KG1 (cell line): ENCODE measurements at regions not wholly inside any gene's neighbourhood (a gene's known extent, or its start where the extent isn't known, plus 50 kb on each side); places are given as distances from the start of the nearest gene placed in this dataset.
A peak's percentile ranks its signal among the peaks of the same experiment; 100 is the strongest.
"Not testable (repeated sequence)": the region's sequence is repeated elsewhere in the genome, so short reads cannot be mapped to it uniquely, and the experiment has no call there.

Experiments used
- DNase-seq: peaks from one replicate; lab custom pipeline; 2025; lab: John Stamatoyannopoulos, UW

GRCh38 chr1:148432318-148432717 is 50.8 kb downstream of the PPIAL4G start:
- DNase-seq, result not testable (repeated sequence)

GRCh38 chr1:148429856-148430255 is 53.2 kb downstream of the PPIAL4G start:
- DNase-seq, result not testable (repeated sequence)

GRCh38 chr1:148426940-148427611 is 56.0 kb downstream of the PPIAL4G start:
- DNase-seq, result not testable (repeated sequence)

- not testable (repeated sequence) for DNase-seq
These were observed 56.7 kb downstream of the PPIAL4G start for GRCh38 chr1:148426385-148426784.

GRCh38 chr1:148424143-148425003 is 58.7 kb downstream of the PPIAL4G start:
- not testable (repeated sequence) for DNase-seq

- not testable (repeated sequence) for DNase-seq
These were observed 60.2 kb downstream of the PPIAL4G start for GRCh38 chr1:148422921-148423320.

GRCh38 chr1:148417241-148417640 is 65.9 kb downstream of the PPIAL4G start:
- DNase-seq, result not testable (repeated sequence)

GRCh38 chr1:148413385-148413784 is 69.7 kb downstream of the PPIAL4G start:
- DNase-seq, result not testable (repeated sequence)

- not testable (repeated sequence) for DNase-seq
These were observed 78.1 kb downstream of the PPIAL4G start for GRCh38 chr1:148404786-148405568.

- DNase-seq, result not testable (repeated sequence)
These were observed 79.2 kb downstream of the PPIAL4G start for GRCh38 chr1:148403925-148404324.

GRCh38 chr1:148403085-148403456 is 80.0 kb downstream of the PPIAL4G start:
- DNase-seq, result not testable (repeated sequence)

GRCh38 chr1:148402152-148403084 is 80.7 kb downstream of the PPIAL4G start:
- DNase-seq, result peak; percentile 68

GRCh38 chr1:148397516-148397915 is 85.6 kb downstream of the PPIAL4G start:
- not testable (repeated sequence) for DNase-seq

- DNase-seq, result not testable (repeated sequence)
These were observed 90.6 kb downstream of the PPIAL4G start for GRCh38 chr1:148392505-148392904.

- DNase-seq, result not testable (repeated sequence)
These were observed 91.8 kb downstream of the PPIAL4G start for GRCh38 chr1:148391323-148391722.

- DNase-seq, result no peak
These were observed 94.1 kb downstream of the PPIAL4G start for GRCh38 chr1:148389027-148389339.

- no peak for DNase-seq
These were observed 94.7 kb downstream of the PPIAL4G start for GRCh38 chr1:148388260-148389026.

GRCh38 chr1:148387949-148388259 is 95.2 kb downstream of the PPIAL4G start:
- DNase-seq, result not testable (repeated sequence)

GRCh38 chr1:148387122-148387948 is 95.8 kb downstream of the PPIAL4G start:
- not testable (repeated sequence) for DNase-seq

GRCh38 chr1:148386617-148387016 is 96.5 kb downstream of the PPIAL4G start:
- no peak for DNase-seq
